SU-DHL-6 (cell line): ENCODE measurements at regions not wholly inside any gene's neighbourhood (a gene's known extent, or its start where the extent isn't known, plus 50 kb on each side); places are given as distances from the start of the nearest gene placed in this dataset.

Experiments
- EZH2phosphoT487 ChIP-seq: fragments of 200-600 bp; sonication (generic), shearing (Covaris generic); conservative IDR thresholded peaks from 2 replicates; pipeline ENCODE4 v1.6.1; 2018; ENCODE audit warnings: mild to moderate bottlenecking, antibody characterized with exemption, low read length, moderate library complexity, mixed read lengths
- TF ChIP-seq, protein P1 (sequence below): fragments of 200-600 bp; sonication (generic); IDR thresholded peaks from one replicate; pipeline ENCODE4 v1.5.1; 2017; ENCODE audit warnings: antibody characterized with exemption, mild to moderate bottlenecking, low read length, moderate library complexity; ENCODE audit not compliant: insufficient read depth, poor library complexity, severe bottlenecking

- TF ChIP-seq, protein P1, sequence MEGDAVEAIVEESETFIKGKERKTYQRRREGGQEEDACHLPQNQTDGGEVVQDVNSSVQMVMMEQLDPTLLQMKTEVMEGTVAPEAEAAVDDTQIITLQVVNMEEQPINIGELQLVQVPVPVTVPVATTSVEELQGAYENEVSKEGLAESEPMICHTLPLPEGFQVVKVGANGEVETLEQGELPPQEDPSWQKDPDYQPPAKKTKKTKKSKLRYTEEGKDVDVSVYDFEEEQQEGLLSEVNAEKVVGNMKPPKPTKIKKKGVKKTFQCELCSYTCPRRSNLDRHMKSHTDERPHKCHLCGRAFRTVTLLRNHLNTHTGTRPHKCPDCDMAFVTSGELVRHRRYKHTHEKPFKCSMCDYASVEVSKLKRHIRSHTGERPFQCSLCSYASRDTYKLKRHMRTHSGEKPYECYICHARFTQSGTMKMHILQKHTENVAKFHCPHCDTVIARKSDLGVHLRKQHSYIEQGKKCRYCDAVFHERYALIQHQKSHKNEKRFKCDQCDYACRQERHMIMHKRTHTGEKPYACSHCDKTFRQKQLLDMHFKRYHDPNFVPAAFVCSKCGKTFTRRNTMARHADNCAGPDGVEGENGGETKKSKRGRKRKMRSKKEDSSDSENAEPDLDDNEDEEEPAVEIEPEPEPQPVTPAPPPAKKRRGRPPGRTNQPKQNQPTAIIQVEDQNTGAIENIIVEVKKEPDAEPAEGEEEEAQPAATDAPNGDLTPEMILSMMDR, result no peak
- TF ChIP-seq EZH2phosphoT487, result no peak
Observed at GRCh38 chr1:194044892-194045291, 858.5 kb upstream of the B3GALT2 start.
